Activated CD4-positive, alpha-beta T cell treated with anti-CD3 and anti-CD28 coated beads for 24 hours (primary cell): ENCODE measurements at regions not wholly inside any gene's neighbourhood (a gene's known extent, or its start where the extent isn't known, plus 50 kb on each side); places are given as distances from the start of the nearest gene placed in this dataset.
"Not testable (repeated sequence)": the region's sequence is repeated elsewhere in the genome, so short reads cannot be mapped to it uniquely, and the experiment has no call there.

Source experiments
- DNase-seq, 2 donors: peaks; one replicate each; pipeline ENCODE4 v3.0.0-alpha.2; 2020; ENCODE audit warnings: low read depth in 2 of 2

- no peak for DNase-seq
Observed at GRCh38 chr6:19669206-19669605, 168.0 kb upstream of the ID4 start.

GRCh38 chr6:19682859-19683258, 154.3 kb upstream of the ID4 start:
- DNase-seq = no peak

- DNase-seq = no peak
Observed at GRCh38 chr6:19690325-19691075, 146.7 kb upstream of the ID4 start.

GRCh38 chr6:19691465-19692167, 145.6 kb upstream of the ID4 start:
- DNase-seq = no peak

- DNase-seq = no peak
Observed at GRCh38 chr6:19692506-19693298, 144.5 kb upstream of the ID4 start.

- no peak for DNase-seq
Observed at GRCh38 chr6:19694697-19695096, 142.5 kb upstream of the ID4 start.

- no peak for DNase-seq
Observed at GRCh38 chr6:19697744-19698290, 139.4 kb upstream of the ID4 start.

- DNase-seq = no peak
Observed at GRCh38 chr6:19699932-19700331, 137.2 kb upstream of the ID4 start.

GRCh38 chr6:19705606-19706005, 131.6 kb upstream of the ID4 start:
- no peak for DNase-seq

- DNase-seq = no peak
Observed at GRCh38 chr6:19712012-19712688, 125.0 kb upstream of the ID4 start.

- no peak for DNase-seq
Observed at GRCh38 chr6:19712998-19713397, 124.2 kb upstream of the ID4 start.

- DNase-seq = no peak
Observed at GRCh38 chr6:19713411-19713810, 123.8 kb upstream of the ID4 start.

- no peak for DNase-seq
Observed at GRCh38 chr6:19713984-19714383, 123.2 kb upstream of the ID4 start.

GRCh38 chr6:19714434-19715166, 122.6 kb upstream of the ID4 start:
- no peak for DNase-seq

- no peak for DNase-seq
Observed at GRCh38 chr6:19715167-19715551, 122.0 kb upstream of the ID4 start.

- DNase-seq = no peak
Observed at GRCh38 chr6:19719691-19720128, 117.5 kb upstream of the ID4 start.

GRCh38 chr6:19721766-19722377, 115.3 kb upstream of the ID4 start:
- no peak for DNase-seq

- DNase-seq = no peak
Observed at GRCh38 chr6:19722999-19723398, 114.2 kb upstream of the ID4 start.

GRCh38 chr6:19723545-19723944, 113.6 kb upstream of the ID4 start:
- no peak for DNase-seq

GRCh38 chr6:19725436-19725835, 111.7 kb upstream of the ID4 start:
- DNase-seq = not testable (repeated sequence)

- DNase-seq = no peak
Observed at GRCh38 chr6:19731282-19731681, 105.9 kb upstream of the ID4 start.
